ENCODE measurements at regions not wholly inside any gene's neighbourhood (a gene's known extent, or its start where the extent isn't known, plus 50 kb on each side); places are given as distances from the start of the nearest gene placed in this dataset.

GRCh38 chr6:165805636-165806035 is 142.6 kb upstream of the PDE10A start:
- TF ChIP-seq, protein P1, sequence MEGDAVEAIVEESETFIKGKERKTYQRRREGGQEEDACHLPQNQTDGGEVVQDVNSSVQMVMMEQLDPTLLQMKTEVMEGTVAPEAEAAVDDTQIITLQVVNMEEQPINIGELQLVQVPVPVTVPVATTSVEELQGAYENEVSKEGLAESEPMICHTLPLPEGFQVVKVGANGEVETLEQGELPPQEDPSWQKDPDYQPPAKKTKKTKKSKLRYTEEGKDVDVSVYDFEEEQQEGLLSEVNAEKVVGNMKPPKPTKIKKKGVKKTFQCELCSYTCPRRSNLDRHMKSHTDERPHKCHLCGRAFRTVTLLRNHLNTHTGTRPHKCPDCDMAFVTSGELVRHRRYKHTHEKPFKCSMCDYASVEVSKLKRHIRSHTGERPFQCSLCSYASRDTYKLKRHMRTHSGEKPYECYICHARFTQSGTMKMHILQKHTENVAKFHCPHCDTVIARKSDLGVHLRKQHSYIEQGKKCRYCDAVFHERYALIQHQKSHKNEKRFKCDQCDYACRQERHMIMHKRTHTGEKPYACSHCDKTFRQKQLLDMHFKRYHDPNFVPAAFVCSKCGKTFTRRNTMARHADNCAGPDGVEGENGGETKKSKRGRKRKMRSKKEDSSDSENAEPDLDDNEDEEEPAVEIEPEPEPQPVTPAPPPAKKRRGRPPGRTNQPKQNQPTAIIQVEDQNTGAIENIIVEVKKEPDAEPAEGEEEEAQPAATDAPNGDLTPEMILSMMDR (IDR thresholded peaks at IDR 0.05; ENCODE audit: control insufficient read depth, insufficient read depth, low read depth, low read length, missing control alignments): no peak
- DNase-seq (ENCODE audit: low read depth): no peak
- no peak overlapping the region for H3K4me3 ChIP-seq (ENCODE audit: control insufficient read depth, low read depth, low read length)

- no peak overlapping the region for H3K4me3 ChIP-seq (ENCODE audit: control insufficient read depth, low read depth, low read length)
- TF ChIP-seq, protein P1 (IDR thresholded peaks at IDR 0.05; ENCODE audit: control insufficient read depth, insufficient read depth, low read depth, low read length, missing control alignments): no peak
- no peak for DNase-seq (ENCODE audit: low read depth)
Observed at GRCh38 chr6:165805067-165805555, 142.1 kb upstream of the PDE10A start.

DNA sequence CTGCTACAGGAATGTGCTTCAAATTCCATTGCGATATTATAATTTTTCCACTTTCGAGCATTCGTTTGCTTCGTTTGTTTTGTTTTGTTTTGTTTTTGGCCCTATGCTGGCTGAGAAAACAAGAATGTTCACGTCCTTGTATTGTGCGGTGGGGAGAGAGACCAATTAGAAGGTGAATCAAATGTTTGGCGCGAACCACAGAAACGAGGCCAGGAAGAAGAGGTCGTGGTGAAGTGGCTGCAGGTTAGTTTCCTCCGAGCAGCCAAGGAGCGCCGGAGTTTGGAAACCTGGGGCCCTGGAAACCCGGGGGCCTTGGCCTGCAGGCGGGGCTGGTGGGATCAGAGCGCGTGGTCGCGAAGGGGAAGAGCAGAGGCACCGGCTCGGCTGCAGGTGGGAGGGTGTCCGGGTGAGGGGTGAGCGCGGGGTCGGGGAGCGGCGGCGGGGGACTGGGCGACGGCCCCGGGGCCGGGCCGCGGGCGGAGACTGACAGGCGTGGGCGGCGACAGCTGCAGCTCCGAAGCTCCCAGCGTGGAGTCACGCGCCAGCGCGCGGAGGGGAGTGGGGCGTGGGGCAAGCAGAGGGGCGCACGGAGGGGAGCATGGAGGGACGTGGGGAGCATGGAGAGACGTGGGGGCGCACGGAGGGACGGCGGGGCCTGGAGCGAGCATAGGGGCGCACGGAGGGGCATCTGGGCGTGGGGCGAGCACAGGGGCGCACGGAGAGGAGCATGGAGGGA is 141.5 kb upstream of the PDE10A start:
- H3K4me3 ChIP-seq (ENCODE audit: control insufficient read depth, low read depth, low read length): no peak overlapping the region
- DNase-seq (ENCODE audit: low read depth): no peak

GRCh38 chr6:165800337-165800736 is 137.3 kb upstream of the PDE10A start:
- H3K4me3 ChIP-seq (ENCODE audit: control insufficient read depth, low read depth, low read length): no peak overlapping the region
- TF ChIP-seq, protein P1 (IDR thresholded peaks at IDR 0.05; ENCODE audit: control insufficient read depth, insufficient read depth, low read depth, low read length, missing control alignments): no peak
- DNase-seq (ENCODE audit: low read depth): no peak

More for the DNA sequence above, 141.5 kb upstream of the PDE10A start:
- TF ChIP-seq, protein P1 (IDR thresholded peaks at IDR 0.05; ENCODE audit: control insufficient read depth, insufficient read depth, low read depth, low read length, missing control alignments): no peak

DNA sequence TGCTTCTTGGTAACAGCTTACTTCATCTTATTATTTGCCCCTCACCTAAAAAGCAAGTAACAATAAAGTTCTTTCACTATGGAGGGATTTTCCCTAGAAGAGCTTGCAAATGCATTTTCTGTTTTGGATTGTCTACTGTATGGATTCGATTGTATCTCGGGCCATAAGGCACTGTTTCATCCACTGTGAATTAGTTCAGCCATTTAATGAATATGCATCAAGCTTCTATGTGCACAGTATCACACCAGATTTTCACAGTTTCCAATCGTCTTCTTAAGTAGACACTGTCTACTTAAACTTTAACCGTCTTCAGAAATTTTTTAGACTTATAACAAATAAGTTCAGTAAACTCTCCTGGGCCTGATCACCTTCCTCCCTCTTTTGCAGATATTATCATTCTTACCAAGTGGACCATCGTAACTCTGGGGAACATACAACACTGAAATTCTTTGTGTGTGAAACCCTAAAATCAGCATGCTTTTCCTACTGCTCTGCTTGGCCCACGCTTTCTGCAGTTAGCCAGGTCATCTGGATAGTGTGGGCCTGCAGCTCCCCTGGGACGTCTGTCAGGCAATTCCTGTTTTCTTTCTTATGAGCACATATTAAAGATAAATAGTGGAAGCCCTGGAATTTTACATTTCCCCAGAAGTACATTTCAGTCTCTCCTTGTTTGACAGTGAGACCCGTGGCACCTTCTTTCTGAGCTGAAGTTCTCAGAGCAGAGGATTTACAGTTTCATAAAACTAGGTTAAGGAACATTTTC is 136.5 kb upstream of the PDE10A start:
- no peak overlapping the region for H3K4me3 ChIP-seq (ENCODE audit: control insufficient read depth, low read depth, low read length)
- DNase-seq (ENCODE audit: low read depth): no peak
- TF ChIP-seq, protein P1 (IDR thresholded peaks at IDR 0.05; ENCODE audit: control insufficient read depth, insufficient read depth, low read depth, low read length, missing control alignments): no peak

GRCh38 chr6:165798991-165799390 is 135.9 kb upstream of the PDE10A start:
- DNase-seq (ENCODE audit: low read depth): no peak
- no peak overlapping the region for H3K4me3 ChIP-seq (ENCODE audit: control insufficient read depth, low read depth, low read length)
- TF ChIP-seq, protein P1 (IDR thresholded peaks at IDR 0.05; ENCODE audit: control insufficient read depth, insufficient read depth, low read depth, low read length, missing control alignments): no peak

Data from AG09309 (cell line).